SK-N-SH (cell line): ENCODE measurements at regions not wholly inside any gene's neighbourhood (a gene's known extent, or its start where the extent isn't known, plus 50 kb on each side); places are given as distances from the start of the nearest gene placed in this dataset.

ENCODE experiments used
- CHD2 ChIP-seq: fragments of 150-350 bp; IDR thresholded peaks from 2 replicates; pipeline ENCODE4 v1.6.1; 2018; ENCODE audit warnings: low read length; ENCODE audit not compliant: partially characterized antibody
- CTCF ChIP-seq: fragments of 200-600 bp; sonication (generic); IDR thresholded peaks from 2 replicates; pipeline ENCODE4 v1.6.1; 2017; ENCODE audit warnings: antibody characterized with exemption, mild to moderate bottlenecking, moderate library complexity
- EP300 ChIP-seq, 2 experiments: IDR thresholded peaks; 2 replicates each; pipeline versions ENCODE4 v1.4.0 to v1.6.1; 2012; ENCODE audit warnings: borderline replicate concordance in 1 of 2, low read depth in 1 of 2, low read length in 1 of 2
- EZH2phosphoT487 ChIP-seq: fragments of 200-600 bp; sonication (generic); IDR thresholded peaks from 2 replicates; pipeline ENCODE4 v1.6.1; 2017; ENCODE audit warnings: low read depth, mixed run types, mild to moderate bottlenecking, antibody characterized with exemption, moderate library complexity, borderline replicate concordance
- MAX ChIP-seq: IDR thresholded peaks from 2 replicates; pipeline ENCODE4 v1.4.0; 2012; ENCODE audit warnings: low read depth
- PBX3 ChIP-seq: IDR thresholded peaks from 2 replicates; pipeline ENCODE4; 2012
- POLR2AphosphoS5 ChIP-seq: IDR thresholded peaks from 2 replicates; pipeline ENCODE4 v1.6.1; 2012; ENCODE audit warnings: low read depth, low read length
- RAD21 ChIP-seq: IDR thresholded peaks from 2 replicates; pipeline ENCODE4 v1.6.1; 2012; ENCODE audit warnings: mild to moderate bottlenecking, low read length
- REST ChIP-seq: IDR thresholded peaks from 2 replicates; pipeline ENCODE4 v1.6.1; 2012; ENCODE audit warnings: mild to moderate bottlenecking, low read depth, low read length, moderate library complexity
- RXRA ChIP-seq: IDR thresholded peaks from 2 replicates; pipeline ENCODE4 v1.4.0; 2012; ENCODE audit warnings: low read depth, mild to moderate bottlenecking, borderline replicate concordance
- SIN3A ChIP-seq: IDR thresholded peaks from 2 replicates; pipeline ENCODE4 v1.6.1; 2012; ENCODE audit warnings: low read depth, mild to moderate bottlenecking, low read length, moderate library complexity, borderline replicate concordance
- SMC3 ChIP-seq: IDR thresholded peaks from 2 replicates; pipeline ENCODE4 v1.6.1; 2012; ENCODE audit warnings: low read depth, low read length, improper control_type of control experiment
- TAF1 ChIP-seq: IDR thresholded peaks from 2 replicates; pipeline ENCODE4 v1.6.1; 2012; ENCODE audit warnings: low read depth, mild to moderate bottlenecking, low read length, moderate library complexity, borderline replicate concordance

- TF ChIP-seq CHD2 (no peak), POLR2AphosphoS5 (no peak), SMC3 (no peak), SIN3A (no peak), CTCF (no peak), MAX (no peak), RAD21 (no peak), EZH2phosphoT487 (no peak), EP300 (IDR thresholded peaks at IDR 0.05; ENCODE audit: borderline replicate concordance in 1 of 2, low read depth in 1 of 2, low read length in 1 of 2) (no peak), TAF1 (no peak), REST (no peak), RXRA (no peak), PBX3 (no peak)
Observed at GRCh38 chr11:15896530-15896929, 459.8 kb downstream of the SOX6 start.
